GM20431 (cell line): ENCODE measurements at regions not wholly inside any gene's neighbourhood (a gene's known extent, or its start where the extent isn't known, plus 50 kb on each side); places are given as distances from the start of the nearest gene placed in this dataset.
"Not testable (repeated sequence)": the region's sequence is repeated elsewhere in the genome, so short reads cannot be mapped to it uniquely, and the experiment has no call there.

Experiments
- in situ Hi-C: fragments of 300-500 bp; cut with MseI, MboI; formaldehyde crosslinking; loops from one replicate; pipeline ENCODE4 v1.15.0; 2020; ENCODE audit warnings: low sequenced_read_pairs; ENCODE audit not compliant: unreplicated experiment

- in situ Hi-C loops = no loop called here
Observed at GRCh38 chr22:46039535-46039934, 62.6 kb upstream of the WNT7B start.

GRCh38 chr22:46040471-46041465 is 63.8 kb upstream of the WNT7B start:
- in situ Hi-C loops = no loop called here

- in situ Hi-C loops = no loop called here
Observed at GRCh38 chr22:46041642-46042041, 64.7 kb upstream of the WNT7B start.

GRCh38 chr22:46042786-46043185 is 65.8 kb upstream of the WNT7B start:
- in situ Hi-C loops = no loop called here

- in situ Hi-C loops = no loop called here
Observed at GRCh38 chr22:46043339-46043738, 66.4 kb upstream of the WNT7B start.

GRCh38 chr22:46043816-46044620 is 67.1 kb upstream of the WNT7B start:
- in situ Hi-C loops = no loop called here

- in situ Hi-C loops = no loop called here
Observed at GRCh38 chr22:46044621-46045458, 67.9 kb upstream of the WNT7B start.

- in situ Hi-C loops = no loop called here
Observed at GRCh38 chr22:46045459-46046298, 68.7 kb upstream of the WNT7B start.

- in situ Hi-C loops = no loop called here
Observed at GRCh38 chr22:46046299-46046685, 69.3 kb upstream of the WNT7B start.

- in situ Hi-C loops = no loop called here
Observed at GRCh38 chr22:46047226-46047625, 70.3 kb upstream of the WNT7B start.

GRCh38 chr22:46047841-46048595 is 71.1 kb upstream of the WNT7B start:
- in situ Hi-C loops = no loop called here

- in situ Hi-C loops = not testable (repeated sequence)
Observed at GRCh38 chr22:46048661-46049060, 71.7 kb upstream of the WNT7B start.

- in situ Hi-C loops = no loop called here
Observed at GRCh38 chr22:46049726-46050450, 72.9 kb upstream of the WNT7B start.

- in situ Hi-C loops = no loop called here
Observed at GRCh38 chr22:46050451-46050845, 73.5 kb upstream of the WNT7B start.

GRCh38 chr22:46050916-46051614 is 74.1 kb upstream of the WNT7B start:
- in situ Hi-C loops = no loop called here

- in situ Hi-C loops = no loop called here
Observed at GRCh38 chr22:46051646-46052045, 74.7 kb upstream of the WNT7B start.

- in situ Hi-C loops = no loop called here
Observed at GRCh38 chr22:46052331-46052771, 75.4 kb upstream of the WNT7B start.
